ENCODE measurements at regions not wholly inside any gene's neighbourhood (a gene's known extent, or its start where the extent isn't known, plus 50 kb on each side); places are given as distances from the start of the nearest gene placed in this dataset.

GRCh38 chr14:88064841-88065240 lies 59.9 kb downstream of the GPR65 start:
- intact Hi-C loops (cut with micrococcal nuclease), result no loop called here
- TF ChIP-seq, protein P1, sequence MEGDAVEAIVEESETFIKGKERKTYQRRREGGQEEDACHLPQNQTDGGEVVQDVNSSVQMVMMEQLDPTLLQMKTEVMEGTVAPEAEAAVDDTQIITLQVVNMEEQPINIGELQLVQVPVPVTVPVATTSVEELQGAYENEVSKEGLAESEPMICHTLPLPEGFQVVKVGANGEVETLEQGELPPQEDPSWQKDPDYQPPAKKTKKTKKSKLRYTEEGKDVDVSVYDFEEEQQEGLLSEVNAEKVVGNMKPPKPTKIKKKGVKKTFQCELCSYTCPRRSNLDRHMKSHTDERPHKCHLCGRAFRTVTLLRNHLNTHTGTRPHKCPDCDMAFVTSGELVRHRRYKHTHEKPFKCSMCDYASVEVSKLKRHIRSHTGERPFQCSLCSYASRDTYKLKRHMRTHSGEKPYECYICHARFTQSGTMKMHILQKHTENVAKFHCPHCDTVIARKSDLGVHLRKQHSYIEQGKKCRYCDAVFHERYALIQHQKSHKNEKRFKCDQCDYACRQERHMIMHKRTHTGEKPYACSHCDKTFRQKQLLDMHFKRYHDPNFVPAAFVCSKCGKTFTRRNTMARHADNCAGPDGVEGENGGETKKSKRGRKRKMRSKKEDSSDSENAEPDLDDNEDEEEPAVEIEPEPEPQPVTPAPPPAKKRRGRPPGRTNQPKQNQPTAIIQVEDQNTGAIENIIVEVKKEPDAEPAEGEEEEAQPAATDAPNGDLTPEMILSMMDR (IDR thresholded peaks at IDR 0.05; ENCODE audit: borderline replicate concordance), result no peak
- Histone ChIP-seq H3K27ac (replicated peaks) (no peak overlapping the region), H3K9me3 (replicated peaks) (peaks cover 7% of the 10 kb centered on the region), H3K27me3 (ENCODE audit: low read depth) (no peaks in the 10 kb centered on the region), H3K4me1 (no peaks in the 10 kb centered on the region), H3K4me3 (no peak overlapping the region), H3K36me3 (no peaks in the 10 kb centered on the region)
- no peak for DNase-seq

DNA sequence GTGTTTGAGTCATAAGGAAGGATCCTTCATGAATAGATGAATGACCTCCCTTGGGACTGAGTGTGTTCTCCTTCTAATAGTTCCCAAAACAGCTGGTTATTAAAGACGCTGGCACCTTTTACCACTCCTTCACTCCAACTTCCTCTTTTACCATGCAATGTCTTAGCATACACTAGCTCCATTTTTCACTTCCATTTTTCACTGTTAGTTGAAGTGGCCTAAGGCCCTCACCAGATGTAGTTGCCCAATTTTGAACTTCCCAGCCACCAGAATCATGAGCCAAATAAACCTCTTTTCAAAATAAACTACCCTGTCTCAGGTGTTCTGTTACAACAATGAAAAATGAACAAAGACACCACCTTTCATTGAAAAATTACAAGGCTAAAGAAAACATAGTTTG lies 64.7 kb downstream of the GPR65 start:
- Histone ChIP-seq H3K27me3 (ENCODE audit: low read depth) (no peaks in the 10 kb centered on the region), H3K27ac (replicated peaks) (no peak overlapping the region), H3K36me3 (no peaks in the 10 kb centered on the region), H3K4me3 (no peak overlapping the region), H3K9me3 (replicated peaks) (peaks cover 28% of the 10 kb centered on the region), H3K4me1 (no peaks in the 10 kb centered on the region)
- TF ChIP-seq, protein P1 (IDR thresholded peaks at IDR 0.05; ENCODE audit: borderline replicate concordance), result no peak
- intact Hi-C loops (cut with micrococcal nuclease), result no loop called here
- no peak for DNase-seq

- TF ChIP-seq, protein P1 (IDR thresholded peaks at IDR 0.05; ENCODE audit: borderline replicate concordance), result no peak
- intact Hi-C loops (cut with micrococcal nuclease), result no loop called here
- Histone ChIP-seq H3K27me3 (ENCODE audit: low read depth) (no peaks in the 10 kb centered on the region), H3K9me3 (replicated peaks) (peaks cover 17% of the 10 kb centered on the region), H3K36me3 (no peaks in the 10 kb centered on the region), H3K4me3 (no peak overlapping the region), H3K4me1 (no peaks in the 10 kb centered on the region), H3K27ac (replicated peaks) (no peak overlapping the region)
- no peak for DNase-seq
Observed at GRCh38 chr14:88075269-88075981, 70.5 kb downstream of the GPR65 start.

DNA sequence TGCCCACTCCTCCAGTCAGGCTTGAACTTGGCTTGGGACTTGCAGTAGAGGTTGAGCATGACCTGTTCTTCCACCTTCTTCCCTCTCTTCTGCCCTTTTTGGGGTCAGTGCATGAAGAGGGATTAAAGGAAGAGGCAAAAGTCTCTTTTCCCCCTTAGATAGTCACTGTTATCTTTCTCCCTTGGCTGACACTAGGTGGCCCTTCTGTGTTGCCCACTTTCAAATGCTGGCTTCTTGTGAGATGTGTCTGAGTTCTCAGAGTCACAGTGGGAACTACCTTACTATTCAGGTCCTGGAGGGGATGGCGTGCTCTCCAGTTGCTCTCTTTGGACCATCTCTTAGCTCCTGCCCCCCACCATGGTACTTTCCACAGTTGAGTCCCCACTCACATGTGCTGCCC lies 73.6 kb downstream of the GPR65 start:
- H3K9me3 ChIP-seq (replicated peaks), result peaks cover 8% of the 10 kb centered on the region
- no peaks in the 10 kb centered on the region for H3K4me1 ChIP-seq
- H3K36me3 ChIP-seq, result no peaks in the 10 kb centered on the region
- TF ChIP-seq, protein P1 (IDR thresholded peaks at IDR 0.05; ENCODE audit: borderline replicate concordance), result no peak
- H3K4me3 ChIP-seq, result no peak overlapping the region
- intact Hi-C loops (cut with micrococcal nuclease), result no loop called here
- no peak for DNase-seq
- no peaks in the 10 kb centered on the region for H3K27me3 ChIP-seq (ENCODE audit: low read depth)
- no peak overlapping the region for H3K27ac ChIP-seq (replicated peaks)

- no peaks in the 10 kb centered on the region for H3K4me1 ChIP-seq
- intact Hi-C loops (cut with micrococcal nuclease), result no loop called here
- H3K36me3 ChIP-seq, result no peaks in the 10 kb centered on the region
- H3K27ac ChIP-seq (replicated peaks), result no peak overlapping the region
- no peaks in the 10 kb centered on the region for H3K27me3 ChIP-seq (ENCODE audit: low read depth)
- H3K4me3 ChIP-seq, result no peak overlapping the region
- TF ChIP-seq, protein P1 (IDR thresholded peaks at IDR 0.05; ENCODE audit: borderline replicate concordance), result no peak
- no peak for DNase-seq
- H3K9me3 ChIP-seq (replicated peaks), result no peaks in the 10 kb centered on the region
Observed at GRCh38 chr14:88079624-88080023, 74.7 kb downstream of the GPR65 start.
